HG03135 (cell line): ENCODE measurements at regions not wholly inside any gene's neighbourhood (a gene's known extent, or its start where the extent isn't known, plus 50 kb on each side); places are given as distances from the start of the nearest gene placed in this dataset.
"Not testable (repeated sequence)": the region's sequence is repeated elsewhere in the genome, so short reads cannot be mapped to it uniquely, and the experiment has no call there.

Experiments used
- ATAC-seq: cut with Tn5 transposase; IDR thresholded peaks from one replicate; pipeline ENCODE4 v1.9.1; 2021; ENCODE audit warnings: mild to moderate bottlenecking, moderate library complexity; ENCODE audit not compliant: unreplicated experiment

- peak; percentile 83 for ATAC-seq
Observed at GRCh38 chr2:199216253-199216652, 241.5 kb downstream of the SATB2 start.

GRCh38 chr2:199207011-199207410 lies 250.7 kb downstream of the SATB2 start:
- ATAC-seq = no peak

DNA sequence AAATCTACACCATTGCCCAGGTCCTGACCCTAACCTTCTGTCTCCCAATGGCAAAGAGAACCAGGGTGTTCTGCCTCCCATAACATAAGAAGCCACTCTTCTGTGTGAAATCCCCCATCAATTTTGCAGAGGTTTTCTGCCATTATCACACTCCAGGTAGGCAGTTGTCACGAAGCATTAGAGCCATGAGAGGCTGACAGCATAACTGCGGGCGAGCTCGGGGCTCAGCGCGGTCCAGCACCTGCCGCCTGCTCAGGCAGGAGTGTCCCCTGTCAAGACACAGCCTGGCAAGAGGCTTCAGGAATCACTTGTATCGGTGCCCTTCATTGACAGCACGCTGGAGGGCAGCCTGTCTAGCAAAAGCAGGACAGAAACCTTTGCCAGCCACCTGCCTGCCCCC lies 251.2 kb downstream of the SATB2 start:
- ATAC-seq = no peak

DNA sequence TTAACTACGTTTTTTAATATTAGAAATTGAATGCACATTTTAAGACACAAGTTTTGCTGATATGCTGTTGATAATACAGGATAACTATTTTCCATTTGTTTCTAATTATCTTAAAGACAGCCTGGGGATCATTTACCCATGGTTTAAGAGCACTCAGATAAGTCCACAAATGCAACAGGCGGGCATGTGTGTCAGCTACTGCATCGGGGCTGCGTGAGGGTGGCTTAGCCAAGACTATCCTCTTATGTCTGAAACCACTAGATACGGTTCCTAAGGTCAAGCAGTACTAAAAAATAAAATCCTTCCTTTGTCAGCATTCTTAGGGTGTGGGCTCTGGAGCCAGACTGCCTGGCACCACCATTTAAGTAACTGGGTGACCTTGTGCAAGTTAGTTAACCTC lies 254.8 kb downstream of the SATB2 start:
- no peak for ATAC-seq

DNA sequence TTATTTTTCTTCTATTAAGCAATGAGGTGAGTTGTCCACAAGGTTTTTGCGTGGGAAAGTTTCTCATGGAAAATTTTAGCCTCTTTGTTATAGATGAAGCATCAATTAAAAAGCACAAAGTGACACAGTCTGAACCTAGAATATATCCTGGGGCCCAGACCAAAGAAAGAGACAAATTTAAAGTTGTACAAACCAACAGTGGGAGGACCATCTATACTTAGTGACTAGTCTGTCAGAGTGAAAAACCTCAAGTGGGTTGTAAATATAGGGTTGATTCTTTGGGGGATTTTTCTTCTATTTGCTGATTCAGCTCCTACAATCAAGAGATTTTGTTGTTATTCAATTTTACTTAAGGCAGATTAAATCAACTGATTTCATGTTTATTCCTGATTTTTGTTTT lies 256.2 kb downstream of the SATB2 start:
- ATAC-seq = no peak

GRCh38 chr2:199199797-199200196 lies 257.9 kb downstream of the SATB2 start:
- ATAC-seq = no peak

DNA sequence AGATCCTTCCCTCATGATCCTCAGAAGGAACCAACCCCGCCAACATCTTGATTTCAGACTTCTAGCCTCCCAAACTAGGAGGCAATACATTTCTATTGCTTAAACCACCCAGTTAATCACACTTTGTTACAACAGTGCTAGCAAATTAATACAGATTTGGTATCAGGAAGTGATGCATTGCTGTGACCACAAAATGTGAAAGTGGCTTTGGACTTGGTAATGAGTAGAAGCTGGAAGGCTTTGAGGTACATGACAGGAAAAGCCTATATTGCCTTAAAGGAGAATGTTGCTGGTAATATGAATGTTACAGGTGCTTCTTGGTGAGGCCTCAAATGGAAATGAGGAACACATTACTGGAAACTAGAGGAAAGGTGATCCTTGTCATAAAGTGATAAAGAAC lies 260.3 kb downstream of the SATB2 start:
- no peak for ATAC-seq

DNA sequence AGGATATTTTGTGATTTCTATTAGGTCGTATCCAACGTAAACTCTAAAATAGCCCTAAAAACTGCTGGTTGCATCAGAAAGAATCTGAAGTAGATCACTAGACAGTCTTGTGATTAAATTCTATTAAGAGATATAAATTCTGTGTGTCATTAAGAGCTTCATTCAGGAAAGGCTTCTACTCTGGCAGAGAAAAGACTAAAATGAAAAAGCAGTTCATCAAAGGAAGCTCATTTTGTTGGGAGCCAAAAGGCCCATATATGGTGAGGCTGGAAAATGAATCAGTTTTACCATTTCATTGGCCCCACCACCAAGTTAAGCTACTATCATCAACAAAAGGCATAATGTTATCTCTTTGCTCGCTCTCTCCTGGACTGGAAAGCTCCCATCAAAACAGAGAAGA lies 261.1 kb downstream of the SATB2 start:
- no peak for ATAC-seq

DNA sequence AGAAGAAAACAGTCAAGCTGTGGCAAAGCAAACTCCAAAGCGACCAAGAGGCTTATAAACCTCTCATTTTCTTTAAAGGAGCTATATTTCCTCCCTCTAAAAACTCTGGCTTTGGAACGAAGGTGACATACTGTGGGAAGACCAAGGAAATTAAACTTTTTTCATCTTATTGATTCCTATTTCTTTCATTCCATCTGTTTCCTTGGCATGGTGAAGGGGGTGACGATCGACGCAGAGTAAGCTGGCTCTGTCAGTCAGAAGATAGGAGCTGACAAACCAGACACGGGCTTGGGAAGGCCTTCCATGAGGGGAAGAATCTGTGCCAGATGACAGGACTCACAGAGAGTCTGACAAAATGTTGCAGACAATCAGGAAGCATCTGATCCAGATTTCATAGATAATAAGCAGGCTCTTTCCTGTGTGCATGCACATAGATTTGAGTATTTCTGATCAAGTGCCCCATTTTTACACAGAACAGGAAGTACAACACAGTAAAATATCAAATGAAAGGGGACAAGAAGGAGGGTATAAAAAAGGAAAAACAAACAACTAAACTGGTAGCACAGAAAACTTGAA lies 261.7 kb downstream of the SATB2 start:
- ATAC-seq = no peak

DNA sequence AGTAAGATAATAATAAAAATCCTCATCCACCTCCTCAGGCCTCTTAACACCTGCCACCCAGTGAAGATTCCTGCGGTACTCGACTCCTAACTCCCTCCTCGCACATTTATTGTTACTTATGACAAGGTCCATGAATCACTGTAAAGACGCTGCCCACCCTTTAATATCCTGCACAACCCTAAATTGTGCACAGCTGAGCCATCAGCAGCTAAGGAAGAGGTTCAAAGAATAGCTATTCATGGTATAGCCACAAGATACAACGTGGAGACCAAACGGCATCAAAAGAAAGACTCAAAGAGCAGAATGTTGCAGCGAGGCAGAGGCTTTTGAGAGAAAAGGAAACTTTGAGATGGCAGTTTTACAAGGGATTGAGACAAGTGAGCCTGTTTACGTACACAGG lies 266.3 kb downstream of the SATB2 start:
- no peak for ATAC-seq

DNA sequence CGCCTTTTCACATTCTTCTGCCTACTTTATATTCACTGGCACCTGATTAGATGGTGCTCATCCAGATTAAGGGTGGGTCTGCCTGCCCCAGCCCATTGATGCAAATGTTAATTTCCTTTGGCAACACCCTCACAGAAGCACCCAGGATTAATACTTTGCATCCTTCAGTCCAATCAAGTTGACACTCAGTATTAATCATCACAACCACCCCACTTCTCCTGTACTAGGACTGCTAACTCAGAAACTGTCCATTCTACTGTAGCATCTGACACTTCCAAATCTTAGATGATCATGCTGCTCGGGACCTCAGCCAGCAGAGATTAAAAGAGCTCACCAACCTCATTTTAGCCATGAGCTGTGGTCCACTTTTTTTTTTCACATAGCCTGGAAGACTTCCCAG lies 268.5 kb downstream of the SATB2 start:
- ATAC-seq = no peak

DNA sequence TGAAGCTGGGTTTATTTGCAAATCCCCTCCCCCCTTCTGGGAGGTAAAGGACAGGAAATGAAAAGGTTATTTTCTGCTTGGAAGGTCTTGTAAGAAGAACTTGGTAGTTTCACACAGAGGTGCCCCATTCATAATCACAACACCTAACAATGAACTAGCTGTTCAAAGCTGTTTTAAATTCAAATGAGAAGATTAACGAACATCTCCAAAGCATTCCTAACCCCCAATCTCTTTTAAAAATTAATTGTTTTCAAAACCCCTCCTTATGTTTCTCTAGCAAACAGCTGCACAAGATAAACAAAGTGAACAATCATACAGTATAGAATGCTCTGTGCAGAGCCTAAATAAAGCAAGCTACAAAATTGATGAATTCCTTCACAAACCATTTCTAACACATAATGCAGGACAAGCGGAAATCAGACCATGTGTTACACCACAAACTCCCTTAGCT lies 271.4 kb downstream of the SATB2 start:
- ATAC-seq = no peak

DNA sequence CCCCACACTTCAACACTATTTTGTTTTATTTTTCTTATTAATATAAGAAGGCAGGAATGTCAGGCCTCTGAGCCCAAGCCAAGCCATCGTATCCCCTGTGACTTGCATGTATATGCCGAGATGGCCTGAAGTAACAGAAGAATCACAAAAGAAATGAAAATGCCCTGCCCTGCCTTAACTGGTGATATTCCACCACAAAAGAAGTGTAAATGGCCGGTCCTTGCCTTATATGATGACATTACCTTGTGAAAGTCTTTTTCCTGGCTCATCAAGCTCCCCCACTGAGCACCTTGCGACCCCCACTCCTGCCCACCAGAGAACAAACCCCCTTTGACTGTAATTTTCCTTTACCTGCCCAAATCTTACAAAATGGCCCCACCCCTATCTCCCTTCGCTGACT lies 272.6 kb downstream of the SATB2 start:
- not testable (repeated sequence) for ATAC-seq

- ATAC-seq = no peak
Observed at GRCh38 chr2:199163613-199164458, 293.9 kb downstream of the SATB2 start.

GRCh38 chr2:199160677-199161465 lies 296.9 kb downstream of the SATB2 start:
- no peak for ATAC-seq

DNA sequence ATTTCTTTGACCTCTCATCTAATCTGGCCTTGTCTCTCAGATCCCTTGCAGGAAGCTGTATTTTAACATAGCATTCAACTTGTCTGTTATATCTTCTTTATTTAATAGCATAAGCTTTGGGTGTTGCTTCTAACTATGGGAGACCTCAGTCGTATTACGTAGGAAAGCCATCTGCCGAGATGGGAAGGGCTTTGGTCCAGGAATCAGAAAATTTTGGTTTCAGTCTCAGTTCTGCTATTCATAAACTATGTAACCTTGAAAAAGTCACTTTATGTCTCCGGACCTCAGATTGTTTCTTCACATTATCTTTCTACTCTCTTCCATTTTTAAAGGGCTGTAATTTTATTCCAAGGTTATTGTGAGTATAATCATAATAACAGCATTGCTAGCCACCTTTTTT lies 297.7 kb downstream of the SATB2 start:
- no peak for ATAC-seq

- no peak for ATAC-seq
Observed at GRCh38 chr2:199148076-199148845, 309.5 kb downstream of the SATB2 start.

DNA sequence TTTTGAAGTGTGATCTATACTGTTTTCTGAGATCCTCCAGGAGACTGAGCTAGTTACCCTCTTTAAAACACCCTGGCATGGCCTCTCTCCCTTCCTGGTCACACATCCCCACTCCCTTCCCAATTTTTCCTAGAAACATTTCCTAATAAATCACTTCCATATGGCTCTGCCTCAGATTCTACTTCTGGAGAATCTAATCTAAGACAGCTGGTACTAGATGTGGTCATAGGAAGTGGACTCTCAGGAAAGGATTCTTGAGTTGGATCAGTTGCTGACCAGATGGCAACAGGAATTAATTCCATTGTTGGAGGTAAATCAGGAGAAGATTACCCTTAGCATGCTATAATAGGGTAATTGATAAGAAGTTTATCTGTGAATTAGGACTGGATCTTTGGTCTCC lies 310.5 kb downstream of the SATB2 start:
- no peak for ATAC-seq

DNA sequence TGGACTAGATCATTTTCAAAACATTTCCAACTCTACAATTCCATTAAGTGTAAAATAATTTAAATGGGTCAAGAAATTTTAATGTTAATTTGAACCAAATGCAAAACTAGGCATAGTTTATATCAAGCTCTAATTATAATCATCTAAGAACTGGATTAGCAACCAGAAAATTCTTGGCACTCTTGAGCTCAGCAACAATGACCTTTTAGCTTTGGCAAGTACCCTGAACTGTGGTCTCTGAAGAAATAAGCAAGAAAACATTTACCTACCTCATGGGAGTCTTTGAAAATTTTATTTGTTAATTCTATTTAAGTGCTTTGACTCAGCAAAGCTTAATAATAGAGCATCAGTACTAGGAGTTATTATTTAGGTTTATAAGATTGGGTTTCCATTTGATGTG lies 313.2 kb downstream of the SATB2 start:
- ATAC-seq = no peak

- no peak for ATAC-seq
Observed at GRCh38 chr2:199144036-199144435, 313.7 kb downstream of the SATB2 start.

GRCh38 chr2:199136681-199137080 lies 321.1 kb downstream of the SATB2 start:
- ATAC-seq = no peak
